GM18517 (cell line): ENCODE measurements at regions not wholly inside any gene's neighbourhood (a gene's known extent, or its start where the extent isn't known, plus 50 kb on each side); places are given as distances from the start of the nearest gene placed in this dataset.
A peak's percentile ranks its signal among the peaks of the same experiment; 100 is the strongest.
"Not testable (repeated sequence)": the region's sequence is repeated elsewhere in the genome, so short reads cannot be mapped to it uniquely, and the experiment has no call there.

Source experiments
- ATAC-seq: cut with Tn5 transposase; IDR thresholded peaks from one replicate; pipeline ENCODE4 v1.9.1; 2021; ENCODE audit warnings: mild to moderate bottlenecking, moderate library complexity; ENCODE audit not compliant: unreplicated experiment

- ATAC-seq, result no peak
Observed at GRCh38 chr2:11877764-11878163, 131.3 kb downstream of the LPIN1 start.

- ATAC-seq, result not testable (repeated sequence)
Observed at GRCh38 chr2:11885253-11885652, 138.8 kb downstream of the LPIN1 start.

GRCh38 chr2:11886899-11887298, 140.5 kb downstream of the LPIN1 start:
- ATAC-seq, result not testable (repeated sequence)

GRCh38 chr2:11889101-11889850, 142.8 kb downstream of the LPIN1 start:
- ATAC-seq, result no peak

GRCh38 chr2:11889854-11890253, 143.4 kb downstream of the LPIN1 start:
- ATAC-seq, result no peak

- ATAC-seq, result no peak
Observed at GRCh38 chr2:11891028-11891427, 144.6 kb downstream of the LPIN1 start.

- ATAC-seq, result no peak
Observed at GRCh38 chr2:11891671-11892440, 145.4 kb downstream of the LPIN1 start.

- no peak for ATAC-seq
Observed at GRCh38 chr2:11896386-11896785, 150.0 kb downstream of the LPIN1 start.

GRCh38 chr2:11898576-11898975, 152.1 kb downstream of the LPIN1 start:
- no peak for ATAC-seq

GRCh38 chr2:11899264-11899818, 152.9 kb downstream of the LPIN1 start:
- no peak for ATAC-seq

GRCh38 chr2:11900891-11901290, 154.5 kb downstream of the LPIN1 start:
- not testable (repeated sequence) for ATAC-seq

GRCh38 chr2:11901351-11902069, 155.1 kb downstream of the LPIN1 start:
- no peak for ATAC-seq

- no peak for ATAC-seq
Observed at GRCh38 chr2:11903085-11903606, 156.7 kb downstream of the LPIN1 start.

GRCh38 chr2:11904029-11904428, 157.6 kb downstream of the LPIN1 start:
- peak; percentile 43 for ATAC-seq

GRCh38 chr2:11904941-11905340, 158.5 kb downstream of the LPIN1 start:
- no peak for ATAC-seq

- no peak for ATAC-seq
Observed at GRCh38 chr2:11907190-11907589, 160.8 kb downstream of the LPIN1 start.

- ATAC-seq, result no peak
Observed at GRCh38 chr2:11910971-11911370, 164.5 kb downstream of the LPIN1 start.

GRCh38 chr2:11912980-11913379, 166.5 kb downstream of the LPIN1 start:
- ATAC-seq, result no peak

- no peak for ATAC-seq
Observed at GRCh38 chr2:11914455-11914854, 168.0 kb downstream of the LPIN1 start.

GRCh38 chr2:11915650-11916049, 169.2 kb downstream of the LPIN1 start:
- no peak for ATAC-seq

GRCh38 chr2:11919953-11920352, 173.5 kb downstream of the LPIN1 start:
- ATAC-seq, result no peak
